ENCODE measurements at regions not wholly inside any gene's neighbourhood (a gene's known extent, or its start where the extent isn't known, plus 50 kb on each side); places are given as distances from the start of the nearest gene placed in this dataset.
"Not testable (repeated sequence)": the region's sequence is repeated elsewhere in the genome, so short reads cannot be mapped to it uniquely, and the experiment has no call there.

- DNase-seq = no peak
Measured at GRCh38 chr6:14501240-14501639, 383.7 kb downstream of the CD83 start.

GRCh38 chr6:14501914-14502313 is 384.3 kb downstream of the CD83 start:
- no peak for DNase-seq

- no peak for DNase-seq
Measured at GRCh38 chr6:14502551-14502950, 385.0 kb downstream of the CD83 start.

- DNase-seq = no peak
Measured at GRCh38 chr6:14505401-14505800, 387.8 kb downstream of the CD83 start.

- no peak for DNase-seq
Measured at GRCh38 chr6:14506656-14507246, 389.2 kb downstream of the CD83 start.

GRCh38 chr6:14509120-14509519 is 391.5 kb downstream of the CD83 start:
- no peak for DNase-seq

- no peak for DNase-seq
Measured at GRCh38 chr6:14510038-14510437, 392.5 kb downstream of the CD83 start.

GRCh38 chr6:14511061-14511586 is 393.6 kb downstream of the CD83 start:
- DNase-seq = no peak

GRCh38 chr6:14512246-14512645 is 394.7 kb downstream of the CD83 start:
- DNase-seq = no peak

GRCh38 chr6:14513496-14514393 is 396.2 kb downstream of the CD83 start:
- no peak for DNase-seq

GRCh38 chr6:14516956-14517355 is 399.4 kb downstream of the CD83 start:
- DNase-seq = no peak

- no peak for DNase-seq
Measured at GRCh38 chr6:14517516-14518105, 400.0 kb downstream of the CD83 start.

- no peak for DNase-seq
Measured at GRCh38 chr6:14518515-14519217, 401.1 kb downstream of the CD83 start.

- DNase-seq = no peak
Measured at GRCh38 chr6:14520029-14520428, 402.5 kb downstream of the CD83 start.

- DNase-seq = no peak
Measured at GRCh38 chr6:14520536-14520935, 403.0 kb downstream of the CD83 start.

- no peak for DNase-seq
Measured at GRCh38 chr6:14521141-14521540, 403.6 kb downstream of the CD83 start.

- DNase-seq = not testable (repeated sequence)
Measured at GRCh38 chr6:14521861-14522260, 404.3 kb downstream of the CD83 start.

- DNase-seq = no peak
Measured at GRCh38 chr6:14524319-14524718, 406.7 kb downstream of the CD83 start.

GRCh38 chr6:14530385-14530784 is 412.8 kb downstream of the CD83 start:
- no peak for DNase-seq

- DNase-seq = no peak
Measured at GRCh38 chr6:14533446-14533845, 415.9 kb downstream of the CD83 start.

GRCh38 chr6:14537030-14537429 is 419.5 kb downstream of the CD83 start:
- no peak for DNase-seq

- no peak for DNase-seq
Measured at GRCh38 chr6:14540276-14540675, 422.7 kb downstream of the CD83 start.
